PC-3 (cell line): ENCODE measurements at regions not wholly inside any gene's neighbourhood (a gene's known extent, or its start where the extent isn't known, plus 50 kb on each side); places are given as distances from the start of the nearest gene placed in this dataset.

Experiments
- ATAC-seq: fragments of 200-7000 bp; cut with Tn5 transposase; 2 replicates; pipeline ENCODE4 v1.9.1; 2020; ENCODE audit warnings: mild to moderate bottlenecking, moderate library complexity
- BruUV-seq: library from RNA; stranded (reverse); fragments of 400-500 nt; replicated peaks from 2 replicates; lab custom pipeline; 2021; lab: Mats Ljungman, UMichigan
- CTCF ChIA-PET: fragments of 300-600 bp; sonication (Branson Sonifier 250); formaldehyde crosslinking; loops from one replicate; lab custom pipeline; 2022; ENCODE audit warnings: antibody characterized with exemption; lab: Charles Lee
- POLR2A ChIA-PET: fragments of 300-600 bp; sonication (Branson Sonifier 250); formaldehyde crosslinking; loops from one replicate; lab custom pipeline; 2022; ENCODE audit warnings: antibody characterized with exemption; ENCODE audit not compliant: unreplicated experiment; lab: Charles Lee
- DNase-seq: peaks from one replicate; pipeline ENCODE4 v3.0.0-alpha.2; 2015
- H2AFZ ChIP-seq: fragments of 300-600 bp; sonication (generic); 2 replicates; pipeline ENCODE4 v1.6.0; 2016; ENCODE audit warnings: antibody characterized with exemption, low read length
- H3F3A ChIP-seq: fragments of 300-600 bp; sonication (generic); one replicate; pipeline ENCODE4 v1.6.0; 2017; ENCODE audit warnings: antibody characterized with exemption, low read length, control low read depth, mild to moderate bottlenecking; ENCODE audit not compliant: unreplicated experiment
- H3K27ac ChIP-seq: fragments of 300-600 bp; sonication (generic); 2 replicates; pipeline ENCODE4 v1.5.1; 2016; ENCODE audit warnings: mild to moderate bottlenecking, low read length
- H3K27me3 ChIP-seq: fragments of 300-600 bp; sonication (generic); 2 replicates; pipeline ENCODE4 v1.6.1; 2016; ENCODE audit warnings: low read length, mixed read lengths
- H3K36me3 ChIP-seq: fragments of 300-600 bp; sonication (generic); 2 replicates; pipeline ENCODE4 v1.6.1; 2016; ENCODE audit warnings: low read depth, mixed run types, low read length, mixed read lengths
- H3K4me1 ChIP-seq: fragments of 300-600 bp; sonication (generic); 2 replicates; pipeline ENCODE4 v1.5.1; 2016; ENCODE audit warnings: low read length; ENCODE audit not compliant: insufficient read depth
- H3K4me2 ChIP-seq: fragments of 300-600 bp; sonication (generic); 2 replicates; pipeline ENCODE4 v1.6.0; 2016; ENCODE audit warnings: low read length
- H3K4me3 ChIP-seq: fragments of 300-600 bp; sonication (generic); 2 replicates; pipeline ENCODE4 v1.5.1; 2016; ENCODE audit warnings: mild to moderate bottlenecking, low read length, mixed read lengths
- H3K79me2 ChIP-seq: fragments of 300-600 bp; sonication (generic); 2 replicates; pipeline ENCODE4 v1.6.1; 2017; ENCODE audit warnings: low read length, mixed read lengths
- H3K9ac ChIP-seq: fragments of 300-600 bp; sonication (generic); 2 replicates; pipeline ENCODE4 v1.6.0; 2016; ENCODE audit warnings: mild to moderate bottlenecking, low read length
- H3K9me2 ChIP-seq: fragments of 300-600 bp; sonication (generic); replicated peaks from 2 replicates; pipeline ENCODE4 v1.6.1; 2016; ENCODE audit warnings: mixed run types, low read length, mixed read lengths
- H3K9me3 ChIP-seq: fragments of 300-600 bp; sonication (generic); 2 replicates; pipeline ENCODE4 v1.6.1; 2016; ENCODE audit warnings: low read length, mixed read lengths
- H4K20me1 ChIP-seq: fragments of 300-600 bp; sonication (generic); 2 replicates; pipeline ENCODE4 v1.6.1; 2016; ENCODE audit warnings: low read length, mixed read lengths
- CTCF ChIP-seq: fragments of 300-600 bp; sonication (generic); conservative IDR thresholded peaks from 2 replicates; pipeline ENCODE4 v1.5.1; 2017; ENCODE audit warnings: antibody characterized with exemption, low read depth, mild to moderate bottlenecking, low read length
- EZH2 ChIP-seq: fragments of 300-600 bp; sonication (generic); IDR thresholded peaks from one replicate; pipeline ENCODE4 v1.6.1; 2017; ENCODE audit warnings: antibody characterized with exemption, mild to moderate bottlenecking, low read length; ENCODE audit not compliant: unreplicated experiment
- EZH2phosphoT487 ChIP-seq: fragments of 300-600 bp; sonication (generic); IDR thresholded peaks from 2 replicates; pipeline ENCODE4 v1.6.1; 2018; ENCODE audit warnings: mild to moderate bottlenecking, antibody characterized with exemption, low read length, borderline replicate concordance
- intact Hi-C: fragments of 100-400 bp; cut with micrococcal nuclease; formaldehyde crosslinking; loops from 2 replicates; pipeline ENCODE4 v1.9.0; 2023

DNA sequence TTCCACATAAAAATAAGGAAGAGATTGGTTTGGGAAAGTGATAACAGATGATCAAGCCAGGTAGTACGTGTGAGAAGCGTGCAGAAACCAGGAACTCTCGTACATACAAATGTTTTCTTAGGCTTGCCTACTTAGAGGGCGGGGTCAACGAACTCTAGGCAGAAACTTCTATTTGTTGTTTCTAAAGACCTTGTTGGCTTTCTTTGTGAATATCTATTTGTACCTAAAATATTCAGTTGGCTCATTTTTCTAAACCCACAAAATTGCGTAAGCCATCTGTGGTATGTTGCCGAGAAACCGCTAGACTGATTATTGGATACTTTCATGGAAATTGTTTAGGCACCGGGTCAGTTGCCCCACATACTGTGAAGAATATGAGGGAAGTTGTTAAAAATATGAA, 458.5 kb downstream of the MAT2B start:
- H3K27ac ChIP-seq = no peak overlapping the region
- no peaks in the 10 kb centered on the region for H4K20me1 ChIP-seq
- H2AFZ ChIP-seq = no peak overlapping the region
- DNase-seq = no peak
- H3F3A ChIP-seq = no peaks in the 10 kb centered on the region
- ChIA-PET POLR2A (no interaction called here), CTCF (no interaction called here)
- no peak overlapping the region for H3K9ac ChIP-seq
- H3K79me2 ChIP-seq = no peaks in the 10 kb centered on the region
- no peak overlapping the region for H3K4me3 ChIP-seq
- no peaks in the 10 kb centered on the region for H3K27me3 ChIP-seq
- ATAC-seq = no peak
- H3K9me3 ChIP-seq = no peaks in the 10 kb centered on the region
- intact Hi-C loops = no loop called here
- no peak overlapping the region for H3K4me2 ChIP-seq
- TF ChIP-seq CTCF (no peak), EZH2phosphoT487 (no peak), EZH2 (no peak)
- H3K36me3 ChIP-seq = no peaks in the 10 kb centered on the region
- H3K9me2 ChIP-seq = no peaks in the 10 kb centered on the region
- no peaks in the 10 kb centered on the region for H3K4me1 ChIP-seq
- no TSS peak for BruUV-seq

- Histone ChIP-seq H3K4me2 (no peak overlapping the region), H3K79me2 (no peaks in the 10 kb centered on the region), H3K36me3 (no peaks in the 10 kb centered on the region), H3K4me1 (no peaks in the 10 kb centered on the region), H2AFZ (no peak overlapping the region), H4K20me1 (no peaks in the 10 kb centered on the region), H3K9me2 (no peaks in the 10 kb centered on the region), H3K27me3 (no peaks in the 10 kb centered on the region), H3K9ac (no peak overlapping the region), H3K4me3 (no peak overlapping the region), H3F3A (no peaks in the 10 kb centered on the region), H3K27ac (no peak overlapping the region), H3K9me3 (no peaks in the 10 kb centered on the region)
- intact Hi-C loops = no loop called here
- TF ChIP-seq EZH2phosphoT487 = no peak
- TF ChIP-seq EZH2 = no peak
- TF ChIP-seq CTCF = no peak
- DNase-seq = no peak
- ATAC-seq = no peak
- CTCF ChIA-PET = no interaction called here
- POLR2A ChIA-PET = no interaction called here
- no TSS peak for BruUV-seq
Observed at GRCh38 chr5:163964671-163965070, 459.3 kb downstream of the MAT2B start.

DNA sequence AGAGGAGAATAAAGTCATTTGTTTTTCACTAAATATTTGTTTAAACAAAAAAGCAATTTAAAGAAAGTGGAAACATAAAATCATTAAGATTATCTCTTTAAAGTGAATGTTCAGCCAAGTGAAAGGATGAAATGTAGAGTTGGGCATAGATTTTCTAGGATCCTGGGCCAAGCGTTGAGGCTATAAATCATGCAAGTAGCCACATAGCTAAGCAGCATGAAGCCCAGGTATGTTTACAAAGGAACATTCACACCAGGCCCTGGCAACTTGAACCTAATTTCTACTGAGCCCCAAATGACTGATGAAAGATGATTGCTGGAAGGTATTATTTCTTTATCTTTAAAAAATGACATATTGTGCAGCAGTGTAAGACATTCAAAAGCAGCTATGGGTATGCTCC, 461.8 kb downstream of the MAT2B start:
- CTCF ChIA-PET = no interaction called here
- Histone ChIP-seq H3K4me2 (no peak overlapping the region), H3K9me3 (no peaks in the 10 kb centered on the region), H3K27ac (no peak overlapping the region), H3K4me1 (no peaks in the 10 kb centered on the region), H3K9ac (no peak overlapping the region), H3K4me3 (no peak overlapping the region), H4K20me1 (no peaks in the 10 kb centered on the region), H3K79me2 (no peaks in the 10 kb centered on the region), H3F3A (no peaks in the 10 kb centered on the region), H3K27me3 (no peaks in the 10 kb centered on the region), H2AFZ (no peak overlapping the region), H3K9me2 (no peaks in the 10 kb centered on the region), H3K36me3 (no peaks in the 10 kb centered on the region)
- TF ChIP-seq CTCF = no peak
- TF ChIP-seq EZH2 = no peak
- no peak for TF ChIP-seq EZH2phosphoT487
- no TSS peak for BruUV-seq
- DNase-seq = no peak
- intact Hi-C loops = no loop called here
- POLR2A ChIA-PET = no interaction called here
- ATAC-seq = no peak
